Activated CD4-positive, alpha-beta T cell treated with anti-CD3 and anti-CD28 coated beads, Interleukin-2, amount 50 U/mL, for 24 hours (primary cell): ENCODE measurements at regions not wholly inside any gene's neighbourhood (a gene's known extent, or its start where the extent isn't known, plus 50 kb on each side); places are given as distances from the start of the nearest gene placed in this dataset.
A peak's percentile ranks its signal among the peaks of the same experiment; 100 is the strongest.

Source experiments
- DNase-seq, 2 donors: peaks; one replicate each; pipeline ENCODE4 v3.0.0-alpha.2; 2020; ENCODE audit warnings: low read depth in 1 of 2, low spot score in 1 of 2

DNA sequence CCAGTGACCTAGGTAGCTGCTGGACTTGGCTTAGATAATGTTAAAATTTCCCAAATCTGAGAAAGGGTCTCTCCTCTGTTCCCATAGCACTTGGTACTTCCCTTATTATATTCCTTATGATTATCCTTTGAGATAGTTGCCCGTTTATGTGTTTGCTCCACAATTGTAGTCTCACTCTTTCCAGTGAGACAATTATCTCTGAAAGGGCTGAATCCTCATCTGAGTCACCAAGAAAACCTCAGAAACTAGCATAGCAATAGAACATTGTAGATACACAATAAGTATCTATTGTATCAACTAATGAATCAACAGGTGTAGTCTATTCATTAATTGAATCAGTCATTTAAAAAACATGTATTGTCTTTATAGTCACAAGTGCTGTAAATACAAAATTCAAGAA is 119.1 kb upstream of the FAR2 start:
- no peak for DNase-seq

DNA sequence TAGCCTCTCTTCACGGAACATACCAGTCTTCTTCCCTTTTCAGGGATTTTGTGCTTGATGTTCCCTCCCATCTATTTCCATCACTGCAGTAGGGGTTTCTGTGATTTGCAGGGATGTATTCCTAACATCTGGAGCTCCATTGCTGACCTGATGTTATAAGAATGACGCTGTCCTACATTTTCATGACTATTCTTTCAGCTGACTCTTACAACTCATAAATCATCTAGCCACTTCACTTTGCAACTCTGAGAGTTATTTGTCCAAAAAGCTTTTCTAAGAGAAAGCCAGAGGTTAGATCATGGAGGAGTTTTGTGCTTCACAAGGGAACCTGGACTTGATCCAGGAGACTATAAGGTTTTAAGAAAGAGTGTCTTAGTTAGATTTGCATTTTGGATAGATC is 116.6 kb upstream of the FAR2 start:
- no peak for DNase-seq

DNA sequence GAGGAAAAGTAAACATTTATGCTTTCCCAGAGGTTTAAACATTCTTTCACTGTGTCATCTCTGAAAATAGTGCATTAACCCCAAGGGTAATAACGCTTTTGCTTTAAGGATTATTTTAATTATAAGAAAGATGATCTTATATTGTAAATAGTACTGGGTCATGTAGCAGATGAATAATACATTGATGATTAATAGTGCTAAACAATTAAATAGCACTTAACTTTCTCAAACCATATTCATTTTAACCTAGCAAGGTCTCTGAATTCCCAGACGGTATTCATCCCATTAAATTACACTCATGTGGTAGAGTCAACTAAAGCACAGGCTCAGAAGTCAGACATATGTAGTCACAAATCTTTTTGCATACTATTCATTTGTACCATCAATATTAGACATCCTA is 115.6 kb upstream of the FAR2 start:
- no peak for DNase-seq

DNA sequence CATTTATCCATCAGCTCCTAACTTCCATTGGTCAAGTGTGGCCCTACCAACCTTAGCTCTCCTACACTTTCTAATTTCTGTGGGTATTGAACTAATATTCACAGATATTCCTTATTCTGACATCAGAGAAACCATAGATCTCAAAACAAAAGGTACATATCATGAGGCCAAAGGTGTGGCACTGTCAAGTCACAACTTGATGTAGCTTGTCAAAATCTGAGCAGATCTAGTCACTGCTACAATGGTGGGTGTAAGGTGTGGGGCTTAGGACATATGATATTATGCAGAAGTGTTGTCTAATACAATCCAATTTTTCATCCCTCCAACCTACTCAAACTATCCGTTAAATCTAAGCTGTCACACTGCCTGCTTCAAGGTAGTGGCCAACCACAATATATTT is 114.0 kb upstream of the FAR2 start:
- DNase-seq, result no peak

DNA sequence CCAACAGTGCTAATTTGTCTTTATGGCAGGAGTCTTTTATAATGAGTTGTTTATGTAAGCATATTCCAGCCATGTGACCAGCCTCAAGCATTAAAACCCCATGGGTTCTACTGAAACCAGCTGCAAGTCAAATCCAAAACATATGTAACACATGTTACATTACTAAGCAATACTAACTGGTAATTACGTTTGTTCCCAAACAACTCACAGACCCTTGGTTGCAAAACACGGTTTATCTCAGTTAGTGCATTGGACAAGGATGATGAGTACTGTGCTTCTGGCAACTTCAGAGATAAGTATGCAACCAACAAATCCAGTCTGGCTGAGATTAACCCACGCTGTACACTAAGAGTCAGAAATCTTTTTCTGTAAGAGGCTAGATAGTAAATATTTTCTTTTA is 110.1 kb upstream of the FAR2 start:
- DNase-seq, result no peak

DNA sequence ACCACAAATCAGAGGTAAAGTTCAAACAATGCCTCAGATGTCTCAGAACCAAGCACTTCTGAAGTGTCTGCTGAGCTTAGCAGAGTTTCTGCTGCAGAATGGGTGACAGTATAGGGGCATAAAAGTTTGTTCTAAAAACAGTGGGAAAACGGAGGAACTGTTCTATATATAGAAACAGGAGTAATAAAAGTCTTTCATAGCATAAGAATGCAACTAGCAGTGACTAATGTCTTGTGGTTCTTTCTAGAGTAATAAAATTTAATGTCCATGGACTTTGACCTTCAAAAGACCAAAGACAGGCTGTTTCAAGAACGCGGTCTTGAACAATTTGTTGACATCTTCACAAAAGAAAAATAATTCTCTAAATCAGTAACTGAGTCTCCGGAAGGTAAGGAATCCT is 107.5 kb upstream of the FAR2 start:
- DNase-seq, result no peak

DNA sequence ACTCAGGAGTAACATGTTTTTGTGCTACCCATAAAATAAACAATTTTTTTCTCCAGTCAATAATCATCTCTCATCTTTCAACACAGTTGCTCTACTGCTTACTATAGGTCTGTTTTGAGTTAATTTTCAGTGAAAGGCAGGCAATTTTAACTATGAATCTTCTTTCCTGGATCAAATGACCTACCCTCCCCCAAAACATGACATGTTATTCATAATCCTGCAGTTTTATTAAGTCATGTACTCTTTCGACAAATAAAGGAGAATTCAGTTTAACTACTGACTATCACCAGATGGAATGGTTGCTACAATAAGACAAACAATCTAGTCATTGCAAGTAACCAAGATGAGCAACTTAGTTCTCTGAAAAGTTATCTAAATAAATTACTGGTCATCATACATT is 106.0 kb upstream of the FAR2 start:
- no peak for DNase-seq

DNA sequence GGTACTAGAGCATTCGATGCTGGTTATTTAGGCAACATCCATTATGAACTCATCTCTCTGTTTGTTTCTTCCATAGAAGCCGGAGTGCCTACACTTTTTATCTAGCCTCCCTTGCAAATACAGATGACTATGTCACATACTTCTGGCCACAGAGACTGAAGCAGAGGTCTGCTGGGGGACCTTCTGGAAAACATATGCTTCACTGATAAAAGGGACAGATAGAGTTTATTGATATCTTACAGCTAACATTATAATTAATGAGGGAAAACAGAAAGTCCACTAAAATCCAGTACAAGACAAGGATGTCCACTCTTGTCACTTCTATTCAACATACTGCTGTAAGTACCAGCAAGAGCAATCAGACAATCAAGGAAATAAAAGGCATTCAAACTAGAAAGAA is 104.3 kb upstream of the FAR2 start:
- no peak for DNase-seq

- no peak for DNase-seq
These were observed 100.3 kb upstream of the FAR2 start for GRCh38 chr12:29048787-29049186.

DNA sequence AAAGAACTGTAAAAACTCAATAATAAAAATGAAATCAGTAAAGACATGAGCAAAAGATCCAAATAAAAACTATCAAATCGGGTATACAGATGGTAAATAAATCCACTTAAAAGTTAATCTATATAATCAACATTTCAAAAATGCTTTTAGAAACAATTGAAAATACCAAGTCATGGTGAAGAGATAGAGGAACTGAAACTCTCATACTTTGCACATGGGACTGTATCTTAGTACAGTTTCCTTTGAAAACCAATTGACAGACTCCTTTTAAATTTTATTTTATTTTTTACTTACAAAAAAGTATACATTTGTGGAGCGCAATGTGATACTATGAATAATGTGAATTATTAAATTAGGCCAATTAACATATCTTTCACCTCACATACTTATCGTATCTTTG is 98.6 kb upstream of the FAR2 start:
- DNase-seq, result no peak

DNA sequence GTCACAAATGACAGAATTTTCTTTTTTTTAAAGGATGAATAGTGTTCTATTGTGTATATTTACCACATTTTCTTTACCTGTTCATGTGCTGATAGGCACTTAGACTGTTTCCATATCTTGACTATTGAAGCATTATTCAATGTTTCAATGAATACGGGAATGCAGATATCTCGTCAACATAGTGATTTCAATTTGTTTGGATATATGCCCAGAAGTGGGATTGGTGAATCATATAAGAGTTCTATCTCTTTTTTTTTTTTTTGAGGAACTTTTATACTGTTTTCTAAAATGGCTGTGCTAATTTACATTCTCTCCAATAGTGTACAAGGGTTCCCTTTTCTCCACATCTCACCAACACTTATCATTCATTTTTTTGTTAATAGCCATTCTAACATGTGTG is 97.9 kb upstream of the FAR2 start:
- no peak for DNase-seq

DNA sequence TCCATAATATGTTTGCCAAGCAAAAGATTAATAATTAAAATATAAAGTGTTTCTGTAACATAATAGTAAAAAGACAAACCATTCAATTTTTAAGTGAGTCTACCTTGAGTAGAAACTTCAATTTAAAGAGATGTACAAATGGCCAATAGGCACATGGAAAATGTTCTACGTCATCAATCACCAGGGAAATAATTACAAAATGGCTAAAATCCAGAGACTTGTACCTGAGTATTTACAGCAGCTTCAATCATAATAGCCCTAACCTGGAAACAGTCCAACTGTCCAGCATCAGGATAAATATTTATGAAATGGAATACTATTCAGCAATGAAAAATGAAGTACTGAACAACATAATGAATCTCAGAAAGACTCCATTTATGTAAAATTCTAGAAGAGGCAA is 95.5 kb upstream of the FAR2 start:
- DNase-seq, result no peak

GRCh38 chr12:29054858-29055663 is 94.0 kb upstream of the FAR2 start:
- no peak for DNase-seq

GRCh38 chr12:29066011-29066588 is 83.0 kb upstream of the FAR2 start:
- no peak for DNase-seq

DNA sequence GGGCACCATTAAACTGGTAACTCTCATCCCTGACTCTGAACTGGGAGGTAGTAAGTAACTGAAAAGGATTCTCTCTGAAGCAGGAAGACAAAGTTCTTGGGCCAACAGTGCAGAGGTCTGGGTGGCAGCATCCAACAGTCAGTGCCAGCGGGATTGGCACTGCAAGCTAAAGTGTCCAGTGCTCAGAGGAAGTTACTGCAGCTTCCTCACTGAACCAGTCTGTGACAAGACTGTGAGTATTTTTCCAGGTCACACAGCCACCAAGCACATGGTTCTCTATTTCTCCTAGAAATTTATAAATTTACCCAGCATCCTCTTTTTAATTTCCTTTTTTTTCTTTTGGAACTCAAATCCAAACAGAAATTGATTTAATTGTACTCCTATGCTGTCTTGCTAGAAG is 81.6 kb upstream of the FAR2 start:
- DNase-seq, result no peak

GRCh38 chr12:29070309-29070708 is 78.8 kb upstream of the FAR2 start:
- DNase-seq, result no peak

- no peak for DNase-seq
These were observed 78.0 kb upstream of the FAR2 start for GRCh38 chr12:29071099-29071498.

GRCh38 chr12:29072631-29073030 is 76.4 kb upstream of the FAR2 start:
- no peak for DNase-seq

- peak in 1 of 2 donors; percentile 11 for DNase-seq
These were observed 75.3 kb upstream of the FAR2 start for GRCh38 chr12:29073631-29074239.

- no peak for DNase-seq
These were observed 68.0 kb upstream of the FAR2 start for GRCh38 chr12:29081101-29081500.

GRCh38 chr12:29082522-29082921 is 66.6 kb upstream of the FAR2 start:
- DNase-seq, result no peak
